WTC11 (cell line): ENCODE measurements at regions not wholly inside any gene's neighbourhood (a gene's known extent, or its start where the extent isn't known, plus 50 kb on each side); places are given as distances from the start of the nearest gene placed in this dataset.

Experiments used
- ATF1 ChIP-seq: sonication (generic); formaldehyde crosslinking; IDR thresholded peaks from 2 replicates; pipeline ENCODE4 v1.8.1; 2023; ENCODE audit warnings: mild to moderate bottlenecking, moderate library complexity, missing genetic modification reagents
- PREB ChIP-seq: sonication (generic); formaldehyde crosslinking; IDR thresholded peaks from 2 replicates; pipeline ENCODE4 v1.8.1; 2022; ENCODE audit warnings: mild to moderate bottlenecking, missing genetic modification reagents, moderate library complexity, borderline replicate concordance
- RELA ChIP-seq: sonication (generic); formaldehyde crosslinking; IDR thresholded peaks from 2 replicates; pipeline ENCODE4 v1.8.1; 2022; ENCODE audit warnings: missing genetic modification reagents, mild to moderate bottlenecking, borderline replicate concordance

- no peak for TF ChIP-seq PREB (CRISPR knock-in tag)
- TF ChIP-seq RELA (CRISPR knock-in tag) = no peak
- TF ChIP-seq ATF1 (CRISPR knock-in tag) = no peak
- TF ChIP-seq, all 79 proteins: peak for 0
Observed at GRCh38 chr16:20129375-20129774, 55.7 kb upstream of the GPR139 start (continued).
